ENCODE measurements at regions not wholly inside any gene's neighbourhood (a gene's known extent, or its start where the extent isn't known, plus 50 kb on each side); places are given as distances from the start of the nearest gene placed in this dataset.

- no peak for DNase-seq
These were observed 219.9 kb downstream of the SPRY2 start for GRCh38 chr13:80121038-80121437.

GRCh38 chr13:80118506-80118905 lies 222.4 kb downstream of the SPRY2 start:
- no peak for DNase-seq

GRCh38 chr13:80118099-80118498 lies 222.8 kb downstream of the SPRY2 start:
- DNase-seq: no peak

GRCh38 chr13:80117515-80117914 lies 223.4 kb downstream of the SPRY2 start:
- no peak for DNase-seq

GRCh38 chr13:80116107-80116506 lies 224.8 kb downstream of the SPRY2 start:
- no peak for DNase-seq

GRCh38 chr13:80115616-80116015 lies 225.3 kb downstream of the SPRY2 start:
- DNase-seq: no peak

- no peak for DNase-seq
These were observed 227.0 kb downstream of the SPRY2 start for GRCh38 chr13:80113714-80114454.

GRCh38 chr13:80109303-80109702 lies 231.6 kb downstream of the SPRY2 start:
- DNase-seq: no peak

GRCh38 chr13:80105350-80105749 lies 235.6 kb downstream of the SPRY2 start:
- no peak for DNase-seq

GRCh38 chr13:80101040-80101439 lies 239.9 kb downstream of the SPRY2 start:
- DNase-seq: no peak

GRCh38 chr13:80100636-80101035 lies 240.3 kb downstream of the SPRY2 start:
- no peak for DNase-seq

GRCh38 chr13:80097561-80097960 lies 243.4 kb downstream of the SPRY2 start:
- DNase-seq: no peak

GRCh38 chr13:80096383-80096782 lies 244.5 kb downstream of the SPRY2 start:
- no peak for DNase-seq

- no peak for DNase-seq
These were observed 246.4 kb downstream of the SPRY2 start for GRCh38 chr13:80094526-80094925.

- DNase-seq: no peak
These were observed 247.0 kb downstream of the SPRY2 start for GRCh38 chr13:80093888-80094287.

GRCh38 chr13:80086304-80086721 lies 254.6 kb downstream of the SPRY2 start:
- no peak for DNase-seq

- DNase-seq: no peak
These were observed 256.9 kb downstream of the SPRY2 start for GRCh38 chr13:80083853-80084676.

GRCh38 chr13:80083081-80083852 lies 257.7 kb downstream of the SPRY2 start:
- no peak for DNase-seq

GRCh38 chr13:80082396-80083080 lies 258.4 kb downstream of the SPRY2 start:
- no peak for DNase-seq

GRCh38 chr13:80074811-80075210 lies 266.1 kb downstream of the SPRY2 start:
- DNase-seq: no peak

- no peak for DNase-seq
These were observed 266.7 kb downstream of the SPRY2 start for GRCh38 chr13:80074143-80074752.

GRCh38 chr13:80072231-80072630 lies 268.7 kb downstream of the SPRY2 start:
- DNase-seq: no peak

All from activated CD4-positive, alpha-beta T cell treated with anti-CD3 and anti-CD28 coated beads, Interleukin-2, Interleukin-6, amounts not matched to agents 100 ng/mL and 50 ng/mL, durations not matched to agents 16 hours and 8 hours (primary cell).